CD4-positive, CD25-positive, alpha-beta regulatory T cell (primary cell): ENCODE measurements at regions not wholly inside any gene's neighbourhood (a gene's known extent, or its start where the extent isn't known, plus 50 kb on each side); places are given as distances from the start of the nearest gene placed in this dataset.

Experiments used
- ATAC-seq, 2 donors: fragments of 150-1000 bp; cut with Tn5 transposase; one replicate each; pipeline ENCODE4 v1.10.0; 2021; ENCODE audit warnings: low read depth in 2 of 2, moderate number of reproducible peaks in 2 of 2, moderate library complexity in 1 of 2
- DNase-seq, 3 donors: peaks; one replicate each; pipeline versions ENCODE4 v3.0.0 to v3.0.0-alpha.2; 2012 to 2022; ENCODE audit warnings: mixed read lengths in 1 of 3
- H3K27ac ChIP-seq: one replicate; pipeline ENCODE4 v1.7.0; 2013; ENCODE audit warnings: mild to moderate bottlenecking, low read length; ENCODE audit not compliant: insufficient read depth, poor library complexity, severe bottlenecking
- H3K27me3 ChIP-seq: one replicate; pipeline ENCODE4 v1.7.0; 2013; ENCODE audit warnings: low read length; ENCODE audit not compliant: control insufficient read depth, insufficient read depth
- H3K36me3 ChIP-seq: one replicate; pipeline ENCODE4 v1.7.0; 2013; ENCODE audit warnings: mild to moderate bottlenecking, low read length, moderate library complexity; ENCODE audit not compliant: control insufficient read depth, insufficient read depth
- H3K4me1 ChIP-seq: 2 replicates; pipeline ENCODE4 v1.7.0; 2013; ENCODE audit warnings: mild to moderate bottlenecking, low read length; ENCODE audit not compliant: insufficient read depth, control insufficient read depth, poor library complexity, severe bottlenecking
- H3K4me3 ChIP-seq: one replicate; pipeline ENCODE4 v1.7.0; 2013; ENCODE audit warnings: low read depth, mild to moderate bottlenecking, low read length, moderate library complexity
- H3K9me3 ChIP-seq, 2 experiments: 1 replicate in 1 of 2; 2 replicates in 1 of 2; pipeline ENCODE4 v1.7.0; 2013; ENCODE audit warnings: low read length in 2 of 2, mild to moderate bottlenecking in 1 of 2, moderate library complexity in 1 of 2; ENCODE audit not compliant: control insufficient read depth in 2 of 2
- H3K27ac Mint-ChIP-seq, 3 donors: one replicate each; pipeline ENCODE4 v1.8.0; 2020 to 2022; ENCODE audit warnings: mild to moderate bottlenecking in 3 of 3, mixed read lengths in 3 of 3, moderate library complexity in 2 of 3
- H3K27me3 Mint-ChIP-seq: one replicate; pipeline ENCODE4 v1.8.0; 2022; ENCODE audit warnings: mild to moderate bottlenecking, mixed read lengths
- H3K36me3 Mint-ChIP-seq: one replicate; pipeline ENCODE4 v1.8.0; 2020; ENCODE audit warnings: mixed read lengths
- H3K4me1 Mint-ChIP-seq, 4 donors: one replicate each; pipeline ENCODE4 v1.8.0; 2020 to 2022; ENCODE audit warnings: mixed read lengths in 4 of 4, mild to moderate bottlenecking in 1 of 4
- H3K4me3 Mint-ChIP-seq, 4 donors: one replicate each; pipeline ENCODE4 v1.8.0; 2020 to 2022; ENCODE audit warnings: mild to moderate bottlenecking in 4 of 4, mixed read lengths in 4 of 4, moderate library complexity in 3 of 4
- H3K9me3 Mint-ChIP-seq, 7 donors: one replicate each; pipeline ENCODE4 v1.8.0; 2020 to 2022; ENCODE audit warnings: mixed read lengths in 7 of 7, mild to moderate bottlenecking in 3 of 7, moderate library complexity in 2 of 7

GRCh38 chr2:221042926-221043325 lies 529.2 kb downstream of the EPHA4 start:
- Mint-ChIP-seq H3K27ac (no peak overlapping the region), H3K36me3 (no peaks in the 10 kb centered on the region), H3K4me1 (no peaks in the 10 kb centered on the region), H3K4me3 (no peak overlapping the region), H3K27me3 (no peaks in the 10 kb centered on the region), H3K9me3 (peaks cover 0 to 1% (median 0%) of the 10 kb centered on the region in 7 donors)
- no peaks in the 10 kb centered on the region for H3K9me3 ChIP-seq
- ATAC-seq = no peak
- H3K27ac ChIP-seq = no peak overlapping the region
- H3K27me3 ChIP-seq = no peaks in the 10 kb centered on the region
- no peaks in the 10 kb centered on the region for H3K36me3 ChIP-seq
- H3K4me3 ChIP-seq = no peak overlapping the region
- H3K4me1 ChIP-seq = no peaks in the 10 kb centered on the region
- no peak for DNase-seq

GRCh38 chr2:221044781-221045180 lies 527.3 kb downstream of the EPHA4 start:
- no peak for ATAC-seq
- Histone ChIP-seq H3K9me3 (no peaks in the 10 kb centered on the region), H3K4me3 (no peak overlapping the region), H3K36me3 (no peaks in the 10 kb centered on the region), H3K27me3 (no peaks in the 10 kb centered on the region), H3K4me1 (no peaks in the 10 kb centered on the region), H3K27ac (no peak overlapping the region)
- Mint-ChIP-seq H3K9me3 (peaks cover 0 to 1% (median 0%) of the 10 kb centered on the region in 7 donors), H3K4me1 (no peaks in the 10 kb centered on the region), H3K27me3 (peaks cover under 1% of the 10 kb centered on the region), H3K36me3 (no peaks in the 10 kb centered on the region), H3K4me3 (no peak overlapping the region), H3K27ac (no peak overlapping the region)
- no peak for DNase-seq

GRCh38 chr2:221050020-221050795 lies 521.9 kb downstream of the EPHA4 start:
- no peak overlapping the region for H3K27ac ChIP-seq
- H3K9me3 ChIP-seq = no peaks in the 10 kb centered on the region
- ATAC-seq (no peak), DNase-seq (no peak)
- Mint-ChIP-seq H3K4me3 (no peak overlapping the region), H3K9me3 (no peaks in the 10 kb centered on the region), H3K27ac (no peak overlapping the region), H3K36me3 (no peaks in the 10 kb centered on the region), H3K4me1 (no peaks in the 10 kb centered on the region), H3K27me3 (peaks cover 4% of the 10 kb centered on the region)
- no peaks in the 10 kb centered on the region for H3K4me1 ChIP-seq
- no peak overlapping the region for H3K4me3 ChIP-seq
- H3K36me3 ChIP-seq = no peaks in the 10 kb centered on the region
- no peaks in the 10 kb centered on the region for H3K27me3 ChIP-seq

- Histone ChIP-seq H3K27ac (no peak overlapping the region), H3K36me3 (no peaks in the 10 kb centered on the region), H3K4me3 (no peak overlapping the region), H3K4me1 (no peaks in the 10 kb centered on the region), H3K27me3 (no peaks in the 10 kb centered on the region), H3K9me3 (no peaks in the 10 kb centered on the region)
- ATAC-seq = no peak
- DNase-seq = no peak
- H3K36me3 Mint-ChIP-seq = no peaks in the 10 kb centered on the region
- peaks cover 4% of the 10 kb centered on the region for H3K27me3 Mint-ChIP-seq
- H3K27ac Mint-ChIP-seq = no peak overlapping the region
- no peaks in the 10 kb centered on the region for H3K9me3 Mint-ChIP-seq
- no peaks in the 10 kb centered on the region for H3K4me1 Mint-ChIP-seq
- no peak overlapping the region for H3K4me3 Mint-ChIP-seq
These were observed 520.9 kb downstream of the EPHA4 start for GRCh38 chr2:221051162-221051561.

DNA sequence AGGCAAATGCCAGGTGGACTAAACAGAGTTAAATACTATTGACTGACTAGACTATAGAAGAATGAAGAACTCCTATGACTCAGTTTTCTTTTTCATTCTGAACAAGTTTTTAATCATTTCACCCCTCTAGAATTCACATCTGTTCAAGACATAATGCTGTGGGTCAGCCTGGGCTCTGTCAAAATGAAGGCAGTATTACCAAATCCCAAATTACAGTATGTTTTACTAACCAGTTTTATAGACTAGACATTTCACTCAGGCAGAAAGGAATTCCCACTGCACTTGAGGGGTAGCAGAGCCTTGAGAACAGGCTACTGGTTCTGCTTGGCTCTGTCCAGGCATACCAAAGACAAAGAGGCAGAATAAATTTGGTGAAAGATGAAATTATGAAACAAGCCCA lies 511.7 kb downstream of the EPHA4 start:
- Histone ChIP-seq H3K27me3 (no peaks in the 10 kb centered on the region), H3K27ac (no peak overlapping the region), H3K9me3 (no peaks in the 10 kb centered on the region), H3K4me3 (no peak overlapping the region), H3K4me1 (no peaks in the 10 kb centered on the region), H3K36me3 (no peaks in the 10 kb centered on the region)
- Mint-ChIP-seq H3K27me3 (no peaks in the 10 kb centered on the region), H3K4me1 (no peaks in the 10 kb centered on the region), H3K4me3 (no peak overlapping the region), H3K27ac (no peak overlapping the region), H3K36me3 (no peaks in the 10 kb centered on the region), H3K9me3 (peaks cover 0 to 4% (median 0%) of the 10 kb centered on the region in 7 donors)
- DNase-seq = no peak
- no peak for ATAC-seq

DNA sequence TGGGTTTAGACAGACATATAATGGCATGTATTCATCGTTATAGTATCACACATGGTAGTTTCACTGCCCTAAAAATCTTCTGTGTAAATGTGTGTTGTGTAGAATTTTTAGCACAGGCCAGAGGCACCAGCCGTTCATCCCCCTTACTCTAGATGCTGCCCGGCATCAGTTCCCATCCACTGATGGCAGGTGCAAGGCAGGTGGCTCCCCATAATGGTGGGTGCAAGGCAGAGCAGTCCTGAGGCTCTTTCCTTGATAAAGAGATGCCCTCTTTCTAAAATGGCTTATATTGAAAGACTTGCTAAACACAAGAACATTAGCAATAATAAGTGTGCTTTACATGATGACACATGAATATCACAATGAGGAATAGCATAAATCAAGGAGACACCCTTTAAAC lies 508.5 kb downstream of the EPHA4 start:
- Histone ChIP-seq H3K9me3 (no peaks in the 10 kb centered on the region), H3K4me3 (no peak overlapping the region), H3K36me3 (no peaks in the 10 kb centered on the region), H3K27ac (no peak overlapping the region), H3K27me3 (no peaks in the 10 kb centered on the region), H3K4me1 (no peaks in the 10 kb centered on the region)
- no peak for ATAC-seq
- H3K4me1 Mint-ChIP-seq = no peaks in the 10 kb centered on the region
- H3K27ac Mint-ChIP-seq = no peak overlapping the region
- H3K36me3 Mint-ChIP-seq = no peaks in the 10 kb centered on the region
- peaks cover 0 to 4% (median 0%) of the 10 kb centered on the region in 7 donors for H3K9me3 Mint-ChIP-seq
- H3K27me3 Mint-ChIP-seq = no peaks in the 10 kb centered on the region
- DNase-seq = no peak
- no peak overlapping the region for H3K4me3 Mint-ChIP-seq

GRCh38 chr2:221064058-221064854 lies 507.8 kb downstream of the EPHA4 start:
- Histone ChIP-seq H3K9me3 (no peaks in the 10 kb centered on the region), H3K27ac (no peak overlapping the region), H3K4me1 (no peaks in the 10 kb centered on the region), H3K27me3 (no peaks in the 10 kb centered on the region), H3K36me3 (no peaks in the 10 kb centered on the region), H3K4me3 (no peak overlapping the region)
- Mint-ChIP-seq H3K4me1 (no peaks in the 10 kb centered on the region), H3K27ac (no peak overlapping the region), H3K9me3 (peaks cover 0 to 2% (median under 1%) of the 10 kb centered on the region in 7 donors), H3K4me3 (no peak overlapping the region), H3K27me3 (no peaks in the 10 kb centered on the region), H3K36me3 (no peaks in the 10 kb centered on the region)
- ATAC-seq = no peak
- DNase-seq = no peak
